KBM-7 (cell line): ENCODE measurements at regions not wholly inside any gene's neighbourhood (a gene's known extent, or its start where the extent isn't known, plus 50 kb on each side); places are given as distances from the start of the nearest gene placed in this dataset.
"Not testable (repeated sequence)": the region's sequence is repeated elsewhere in the genome, so short reads cannot be mapped to it uniquely, and the experiment has no call there.

Source experiments
- DNase-seq: peaks from one replicate; pipeline ENCODE4 v3.0.0-alpha.2; 2015
- in situ Hi-C: fragments of 300-500 bp; cut with MboI; formaldehyde crosslinking; loops from 2 replicates; pipeline ENCODE4 v1.14.3; 2020; ENCODE audit warnings: low sequenced_read_pairs, low pct_unique_long_range_greater_than_20kb, mixed read lengths

GRCh38 chr13:90329641-90330040 lies 1017.8 kb upstream of the MIR17HG start:
- in situ Hi-C loops, result no loop called here
- no peak for DNase-seq

- in situ Hi-C loops, result no loop called here
- no peak for DNase-seq
These were observed 1015.5 kb upstream of the MIR17HG start for GRCh38 chr13:90331974-90332373.

- no peak for DNase-seq
- in situ Hi-C loops, result no loop called here
These were observed 1011.0 kb upstream of the MIR17HG start for GRCh38 chr13:90336507-90336906.

DNA sequence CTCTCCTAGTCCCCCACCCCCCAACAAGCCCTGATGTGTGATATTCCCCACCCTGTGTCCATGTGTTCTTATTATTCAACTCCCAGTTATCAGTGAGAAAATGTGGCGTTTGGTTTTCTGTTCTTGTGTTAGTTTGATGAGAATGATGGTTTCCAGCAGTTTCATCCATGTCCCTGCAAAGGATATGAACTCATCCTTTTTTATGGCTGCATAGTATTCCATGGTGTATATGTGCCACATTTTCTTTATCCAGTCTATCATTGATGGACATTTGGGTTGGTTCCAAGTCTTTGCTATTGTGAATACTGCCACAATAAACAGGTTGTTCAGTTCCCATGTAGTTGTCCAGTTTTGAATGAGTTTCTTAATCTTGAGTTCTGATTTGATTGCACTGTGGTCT lies 1006.1 kb upstream of the MIR17HG start:
- in situ Hi-C loops, DNase-seq: not testable (repeated sequence)

- in situ Hi-C loops, DNase-seq: not testable (repeated sequence)
These were observed 998.9 kb upstream of the MIR17HG start for GRCh38 chr13:90348477-90349136.

- DNase-seq, result no peak
- in situ Hi-C loops, result no loop called here
These were observed 994.7 kb upstream of the MIR17HG start for GRCh38 chr13:90352763-90353162.

DNA sequence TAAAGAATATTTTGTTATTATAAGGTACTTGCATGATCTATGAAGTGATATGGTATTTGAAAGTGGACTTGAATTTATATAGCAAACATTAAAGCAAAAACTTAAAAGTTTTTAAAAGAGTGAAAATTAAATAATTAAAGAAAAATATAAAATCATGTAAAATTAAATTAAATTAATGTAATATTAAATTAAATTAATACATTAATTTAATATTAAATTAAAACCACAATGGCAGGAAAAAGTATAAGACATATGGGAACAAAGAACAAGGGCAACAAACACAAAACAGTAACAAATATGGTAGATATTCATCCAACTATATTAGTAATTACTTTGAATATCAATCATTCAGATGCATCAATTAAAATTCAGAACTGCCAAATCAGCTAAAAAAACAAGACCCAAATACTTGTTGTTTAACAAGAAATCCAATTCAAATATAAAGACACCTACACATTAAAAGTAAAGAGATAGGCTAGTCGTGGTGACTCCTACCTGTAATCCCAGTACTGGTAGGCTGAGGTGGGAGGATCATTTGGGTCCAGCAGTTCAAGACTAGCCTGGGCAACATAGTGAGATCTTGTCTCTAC lies 992.2 kb upstream of the MIR17HG start:
- DNase-seq, result no peak
- in situ Hi-C loops, result no loop called here

GRCh38 chr13:90360785-90361184 lies 986.7 kb upstream of the MIR17HG start:
- no peak for DNase-seq
- in situ Hi-C loops, result no loop called here

DNA sequence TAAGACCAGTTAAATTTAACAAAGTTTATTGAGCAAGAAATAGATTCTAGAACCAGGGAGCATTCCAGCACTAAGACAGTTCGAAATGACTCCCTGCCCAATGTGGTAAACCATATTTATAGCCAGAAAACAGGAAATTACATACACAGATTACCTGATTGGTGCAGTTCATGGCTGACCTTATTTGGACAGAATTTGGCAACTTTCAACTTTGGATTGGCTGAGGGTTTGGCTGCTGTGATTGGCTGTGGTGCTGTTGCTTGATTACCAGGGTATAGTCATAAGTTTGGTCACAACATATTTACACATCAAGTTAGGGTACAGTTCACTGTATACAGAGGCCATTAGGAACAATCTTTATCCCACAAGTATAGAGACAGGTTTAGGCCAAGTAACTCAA lies 984.8 kb upstream of the MIR17HG start:
- no peak for DNase-seq
- in situ Hi-C loops, result no loop called here

GRCh38 chr13:90365130-90365529 lies 982.4 kb upstream of the MIR17HG start:
- in situ Hi-C loops, result no loop called here
- no peak for DNase-seq

DNA sequence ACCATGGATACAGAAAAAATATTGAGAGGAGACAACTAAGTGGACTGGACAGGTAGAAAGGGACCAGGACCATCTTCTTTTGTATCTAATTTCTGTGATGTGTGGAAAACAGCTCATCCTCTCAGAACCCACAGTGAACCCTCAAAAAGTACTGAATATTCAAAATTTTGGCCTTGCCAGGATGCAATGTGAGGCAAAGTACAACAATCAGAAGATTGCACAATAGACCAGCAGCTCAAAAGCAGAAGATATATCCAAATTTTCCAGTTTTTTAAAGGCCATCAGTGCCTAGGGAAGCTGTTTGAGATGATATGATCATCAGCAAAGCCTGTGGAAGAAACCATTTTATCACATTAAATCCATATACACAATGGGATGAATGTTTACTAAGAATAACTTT lies 973.3 kb upstream of the MIR17HG start:
- no peak for DNase-seq
- in situ Hi-C loops, result no loop called here

GRCh38 chr13:90375851-90376250 lies 971.6 kb upstream of the MIR17HG start:
- DNase-seq, result no peak
- in situ Hi-C loops, result no loop called here

DNA sequence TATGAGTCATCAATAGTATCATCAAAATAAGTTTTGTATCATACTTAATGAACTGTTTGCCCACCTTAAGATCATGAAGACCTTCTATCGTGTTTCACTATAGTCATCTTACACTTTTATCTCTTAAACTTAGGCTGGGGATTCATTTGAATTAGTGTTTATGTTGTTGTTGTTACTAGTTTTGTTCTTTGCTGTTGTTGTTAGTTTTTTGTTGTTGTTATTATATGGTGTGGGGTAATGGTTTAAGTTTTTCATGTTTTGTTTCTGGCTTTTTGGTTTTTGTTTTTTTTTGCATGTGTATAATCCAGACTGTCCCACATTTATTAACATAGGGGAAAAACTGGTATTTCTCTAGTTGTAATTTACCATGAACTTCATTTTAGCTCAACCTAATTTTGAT lies 965.1 kb upstream of the MIR17HG start:
- in situ Hi-C loops, result no loop called here

DNA sequence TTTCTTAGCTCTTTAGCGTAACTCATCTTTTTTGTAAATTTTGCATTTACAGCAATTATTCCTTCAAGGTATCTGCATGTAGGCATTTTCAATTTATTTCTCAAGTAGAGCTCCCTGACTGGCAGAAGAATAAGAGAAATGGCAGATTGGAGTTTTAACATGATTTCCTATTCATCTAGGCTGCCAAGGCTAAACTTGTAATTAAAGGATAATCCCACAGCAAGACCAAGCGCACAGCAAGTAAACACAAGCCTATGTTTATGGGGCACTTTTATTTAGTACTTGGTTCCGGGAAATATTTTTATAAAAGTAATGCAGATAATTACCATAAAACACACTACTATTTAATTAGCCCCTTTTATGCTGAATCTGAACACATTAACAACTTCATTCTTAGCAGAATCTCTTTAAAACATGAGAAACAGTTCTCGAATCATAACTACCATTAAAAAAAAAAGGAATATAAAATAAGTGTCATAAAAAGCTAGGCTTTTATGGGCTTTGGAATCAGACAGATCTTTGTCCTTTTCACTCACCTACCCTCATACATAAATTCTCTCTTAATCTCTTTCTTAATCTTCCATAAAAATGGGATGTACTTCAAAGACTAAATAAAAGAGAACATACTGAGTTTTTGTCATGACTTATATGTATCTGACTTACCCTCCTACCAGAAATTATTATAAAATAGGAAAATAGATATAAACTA lies 961.6 kb upstream of the MIR17HG start:
- no peak for DNase-seq
- in situ Hi-C loops, result no loop called here

More for the DNA sequence above, 965.1 kb upstream of the MIR17HG start:
- DNase-seq, result no peak

GRCh38 chr13:90388887-90389452 lies 958.5 kb upstream of the MIR17HG start:
- in situ Hi-C loops, result no loop called here
- no peak for DNase-seq

DNA sequence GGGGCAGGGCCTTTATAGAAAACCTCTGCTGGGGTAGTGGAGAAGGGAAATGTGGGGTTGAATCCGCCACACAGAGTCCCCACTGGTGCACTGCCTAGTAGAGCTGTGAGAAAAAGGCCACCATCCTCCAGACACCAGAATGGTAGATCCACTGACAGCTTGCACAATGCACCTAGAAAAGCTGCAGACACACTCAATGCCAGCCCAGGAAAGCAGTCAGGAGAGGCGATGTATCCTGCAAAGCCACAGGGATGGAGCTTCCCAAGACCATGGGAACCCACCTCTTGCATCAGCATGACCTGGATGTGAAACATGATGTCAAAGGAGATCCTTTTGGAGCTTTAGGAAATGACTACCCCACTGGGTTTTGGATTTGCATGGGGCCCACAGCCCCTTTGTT lies 958.0 kb upstream of the MIR17HG start:
- in situ Hi-C loops, result no loop called here
- DNase-seq, result no peak

DNA sequence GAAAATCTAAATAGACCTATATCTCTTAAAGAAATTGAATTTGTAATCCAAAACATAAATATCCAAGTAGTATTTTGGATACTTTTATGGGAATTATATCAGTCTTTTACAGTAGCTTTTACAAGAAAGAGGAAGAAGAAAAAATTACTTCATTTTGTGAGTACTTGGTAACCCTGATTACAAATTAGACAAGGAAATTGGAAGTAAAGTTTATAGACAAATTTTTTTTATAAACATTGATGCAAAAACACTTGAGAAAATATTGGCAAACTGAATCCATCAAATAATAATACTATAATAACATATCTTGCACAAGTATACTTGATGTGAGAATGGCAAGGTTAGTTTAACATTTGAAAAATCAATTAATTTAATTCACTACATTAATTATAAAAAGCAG lies 954.1 kb upstream of the MIR17HG start:
- in situ Hi-C loops, result no loop called here
- no peak for DNase-seq

- in situ Hi-C loops, result no loop called here
- no peak for DNase-seq
These were observed 952.1 kb upstream of the MIR17HG start for GRCh38 chr13:90395348-90395747.

DNA sequence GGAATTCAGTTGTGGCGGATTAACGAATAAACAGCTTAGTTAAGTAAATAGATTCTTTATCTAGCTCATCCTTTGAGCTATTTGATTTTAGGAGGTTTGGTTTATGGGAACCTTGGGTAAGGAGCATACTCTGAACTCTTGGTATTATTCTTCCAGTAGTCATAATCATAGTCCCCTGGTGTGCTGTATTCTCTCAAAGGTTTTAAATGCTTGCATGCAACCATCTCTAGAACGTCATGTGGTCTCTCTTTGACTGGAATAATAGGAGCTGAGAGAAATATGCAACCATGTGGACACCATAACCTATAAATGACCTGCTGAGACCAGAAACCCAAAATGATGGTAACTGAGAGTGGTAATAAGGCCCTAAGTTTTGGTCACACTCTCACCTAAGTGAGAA lies 951.6 kb upstream of the MIR17HG start:
- no peak for DNase-seq
- in situ Hi-C loops, result no loop called here

- DNase-seq, result no peak
- in situ Hi-C loops, result no loop called here
These were observed 951.2 kb upstream of the MIR17HG start for GRCh38 chr13:90396266-90396665.
